Pancreas (tissue), 10 donors: ENCODE measurements at regions not wholly inside any gene's neighbourhood (a gene's known extent, or its start where the extent isn't known, plus 50 kb on each side); places are given as distances from the start of the nearest gene placed in this dataset.

ENCODE experiments used
- ATAC-seq, 4 donors: fragments of 200-7000 bp; cut with Tn5 transposase; one replicate each; pipeline versions ENCODE4 v1.8.0 to v1.9.1; 2020; ENCODE audit warnings: mild to moderate bottlenecking in 4 of 4, moderate library complexity in 4 of 4
- DNase-seq, 6 donors: peaks; one replicate each; pipeline ENCODE4 v3.0.0-alpha.2; 2020
- FAIRE-seq: peaks from 2 replicates; lab custom pipeline; 2012; peaks lifted over from hg19 to GRCh38; lab: Jason Lieb, UNC
- H3K27ac ChIP-seq, 4 donors: fragments of 200-600 bp; sonication (generic); 1 replicate in 3 of 4; 2 replicates in 1 of 4; pipeline versions ENCODE4 v1.5.0 to v1.8.0; 2020
- H3K27me3 ChIP-seq, 4 donors: fragments of 200-600 bp; one replicate each; pipeline ENCODE4 v1.8.0; 2021
- H3K36me3 ChIP-seq, 3 donors: fragments of 200-600 bp; sonication (generic) in 1 of 3; one replicate each; pipeline versions ENCODE4 v1.5.0 to v1.8.0; 2020 to 2021
- H3K4me1 ChIP-seq, 3 donors: fragments of 200-600 bp; one replicate each; pipeline ENCODE4 v1.8.0; 2021
- H3K4me3 ChIP-seq, 4 donors: fragments of 200-600 bp; sonication (generic) in 2 of 4; one replicate each; pipeline versions ENCODE4 v1.5.0 to v1.8.0; 2020 to 2021
- H3K9me3 ChIP-seq, 4 donors: fragments of 200-600 bp; one replicate each; pipeline ENCODE4 v1.8.0; 2021
- CTCF ChIP-seq, 4 donors: fragments of 200-600 bp; sonication (generic) in 3 of 4; IDR thresholded peaks; one replicate each; pipeline versions ENCODE4 v1.5.0 to v1.8.0; 2021; ENCODE audit warnings: antibody characterized with exemption in 4 of 4
- WGBS, 2 donors: extraction: QIAGEN DNeasy Blood & Tissue Kit; methylation state at CpG; one replicate each; pipeline ENCODE4 v1.1.7; 2013; 5-methylcytosine and 5-hydroxymethylcytosine counted together
- intact Hi-C, 3 donors: fragments of 100-400 bp; cut with DNase I; formaldehyde crosslinking; loops; one replicate each; pipeline versions ENCODE4 v1.11.1 to v1.14.2; 2022
- donor health status: healthy with polysubstance abuse.
- donor health status: DM: no; HTN: no; CAD: no; lungs with moderate emphysema.
- donor health status: DM: no; HTN: no; CAD: no.
- donor health status: control.
- donor health status: control.
- donor health status: Bipolar disorder and iron deficiency.
- donor health status: DM: yes; HTN: yes; CAD: no.
- donor health status: DM: no; HTN: no; CAD: no.
- donor health status: DM: no; HTN: no; CAD: no.
- donor health status: DM: yes; HTN: yes; CAD: no.

DNA sequence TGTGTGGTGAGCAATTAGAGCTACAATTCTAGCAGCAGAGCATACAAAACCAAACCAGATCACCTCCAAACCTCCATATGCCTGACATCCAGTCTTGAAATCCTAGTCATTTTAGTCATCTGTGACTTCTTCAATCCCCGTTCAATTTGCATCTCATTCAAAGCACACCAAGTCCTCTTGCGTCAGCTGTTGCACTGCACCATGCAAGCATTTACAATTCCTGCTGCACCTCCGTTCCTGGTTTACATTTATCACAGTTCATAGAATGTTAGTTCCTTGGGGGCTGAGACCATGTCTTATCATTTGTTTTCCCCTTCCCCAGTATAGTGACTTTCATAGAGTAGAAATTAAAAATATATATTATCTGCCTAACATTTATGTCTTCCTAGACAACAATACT is 116.9 kb downstream of the BDH1 start:
- intact Hi-C loops: no loop called here
- TF ChIP-seq CTCF (IDR thresholded peaks at IDR 0.05): no peak
- Histone ChIP-seq H3K9me3 (no peaks in the 10 kb centered on the region), H3K27me3 (no peaks in the 10 kb centered on the region), H3K4me1 (no peaks in the 10 kb centered on the region), H3K4me3 (no peak overlapping the region), H3K27ac (no peak overlapping the region), H3K36me3 (no peaks in the 10 kb centered on the region)
- DNase-seq: no peak
- WGBS, 2 donors: 92% methylated on average over 3 of the region's 3 CpGs
- no peak for ATAC-seq
- FAIRE-seq: no peak

DNA sequence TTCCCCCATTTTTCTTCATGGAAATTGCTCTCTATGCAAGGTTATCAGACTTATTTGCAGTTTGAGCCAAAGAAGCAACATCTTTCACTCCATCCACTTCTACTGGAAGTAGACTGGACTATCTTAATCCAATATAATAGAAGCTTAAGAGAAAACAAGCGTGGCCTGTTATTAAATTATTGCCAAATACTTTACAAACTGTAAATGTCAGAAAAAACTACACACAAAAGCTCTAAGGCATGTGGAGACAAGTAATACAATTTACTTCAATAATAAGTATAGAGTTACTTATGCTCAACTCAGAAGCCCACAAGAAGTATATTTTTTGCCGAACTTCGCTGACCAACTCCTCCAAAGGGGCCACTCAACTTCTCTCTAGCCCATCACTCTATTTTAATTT is 120.3 kb downstream of the BDH1 start:
- H3K27ac ChIP-seq: no peak overlapping the region
- H3K27me3 ChIP-seq: no peaks in the 10 kb centered on the region
- ATAC-seq (no peak), DNase-seq (no peak), FAIRE-seq (no peak)
- H3K4me1 ChIP-seq: peaks cover 0 to 11% (median 0%) of the 10 kb centered on the region in 3 donors
- no peak for TF ChIP-seq CTCF (IDR thresholded peaks at IDR 0.05)
- intact Hi-C loops: no loop called here
- H3K36me3 ChIP-seq: no peaks in the 10 kb centered on the region
- WGBS, 2 donors: 91 to 96% methylated on average over 3 of the region's 3 CpGs
- H3K4me3 ChIP-seq: no peak overlapping the region
- H3K9me3 ChIP-seq: no peaks in the 10 kb centered on the region

DNA sequence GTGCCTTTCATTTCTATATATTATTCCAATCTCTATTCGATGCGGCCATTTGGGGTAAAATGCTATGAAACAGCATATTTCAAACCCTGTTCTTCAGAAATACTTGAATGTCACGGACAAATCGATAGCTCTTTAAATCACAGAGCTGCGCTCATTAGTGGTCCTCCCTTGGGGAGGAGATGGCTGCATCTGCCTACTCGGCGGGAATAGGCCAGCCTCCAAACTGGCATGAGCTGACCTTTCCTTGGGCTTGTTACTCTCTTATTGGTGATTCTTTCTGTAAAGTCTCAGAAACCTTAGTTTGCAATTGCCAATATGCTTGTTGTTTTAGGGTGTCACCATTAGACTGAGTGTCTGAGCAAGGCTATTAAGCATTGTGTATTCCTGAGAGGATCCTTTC is 120.9 kb downstream of the BDH1 start:
- H3K36me3 ChIP-seq: no peaks in the 10 kb centered on the region
- DNase-seq (no peak), FAIRE-seq (no peak), ATAC-seq (no peak)
- no peaks in the 10 kb centered on the region for H3K9me3 ChIP-seq
- WGBS, 2 donors: 86 to 96% methylated on average over 7 of the region's 7 CpGs
- no peaks in the 10 kb centered on the region for H3K27me3 ChIP-seq
- TF ChIP-seq CTCF (IDR thresholded peaks at IDR 0.05): no peak
- intact Hi-C loops: no loop called here
- H3K27ac ChIP-seq: no peak overlapping the region
- H3K4me3 ChIP-seq: no peak overlapping the region
- H3K4me1 ChIP-seq: peaks cover 0 to 11% (median 0%) of the 10 kb centered on the region in 3 donors

DNA sequence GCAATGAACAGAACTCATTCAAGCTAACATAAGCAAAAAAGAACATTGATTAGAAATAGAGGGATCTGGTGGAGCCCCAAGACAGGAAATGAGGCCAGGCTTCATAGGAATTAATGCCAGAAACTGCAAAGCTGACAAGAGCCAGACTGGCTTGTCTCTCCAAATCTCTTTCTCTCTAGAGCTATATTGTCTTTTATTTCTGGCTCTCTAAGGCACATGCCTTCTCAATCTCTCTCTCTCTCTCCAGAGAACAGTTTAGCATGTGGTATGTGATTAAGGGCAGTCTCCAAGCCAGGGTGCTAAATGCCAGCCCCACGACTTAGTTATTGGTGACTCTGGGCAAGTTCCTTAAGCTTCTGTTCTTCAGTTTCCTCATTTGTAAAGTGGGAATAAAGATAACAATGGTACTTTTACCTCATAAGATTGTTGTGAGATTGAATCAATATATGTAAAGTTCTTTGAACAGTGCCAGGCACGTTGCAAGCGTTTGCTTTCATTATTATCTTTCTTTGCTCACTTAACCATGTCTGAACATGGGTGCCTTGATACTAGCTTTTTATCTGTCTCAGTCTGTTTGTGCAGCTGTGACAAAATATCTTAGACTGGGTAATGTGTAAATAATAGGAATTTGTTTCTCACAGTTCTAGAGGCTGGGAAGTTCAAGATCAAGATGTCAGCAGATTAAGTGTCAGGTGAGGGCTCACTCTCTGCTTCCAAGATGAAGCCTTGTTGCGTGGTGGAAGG is 123.2 kb downstream of the BDH1 start:
- no peak overlapping the region for H3K4me3 ChIP-seq
- FAIRE-seq: no peak
- DNase-seq: no peak
- no peaks in the 10 kb centered on the region for H3K9me3 ChIP-seq
- peaks cover 0 to 11% (median 0%) of the 10 kb centered on the region in 3 donors for H3K4me1 ChIP-seq
- WGBS, 2 donors: 14 to 20% methylated on average over 4 of the region's 4 CpGs
- H3K36me3 ChIP-seq: no peaks in the 10 kb centered on the region
- ATAC-seq: peak; percentile 71 to 94 (median 74)
- no peaks in the 10 kb centered on the region for H3K27me3 ChIP-seq
- TF ChIP-seq CTCF (IDR thresholded peaks at IDR 0.05): no peak
- peak overlapping the region in 1 of 4 donors; percentile 44 for H3K27ac ChIP-seq
- intact Hi-C loops: no loop called here

DNA sequence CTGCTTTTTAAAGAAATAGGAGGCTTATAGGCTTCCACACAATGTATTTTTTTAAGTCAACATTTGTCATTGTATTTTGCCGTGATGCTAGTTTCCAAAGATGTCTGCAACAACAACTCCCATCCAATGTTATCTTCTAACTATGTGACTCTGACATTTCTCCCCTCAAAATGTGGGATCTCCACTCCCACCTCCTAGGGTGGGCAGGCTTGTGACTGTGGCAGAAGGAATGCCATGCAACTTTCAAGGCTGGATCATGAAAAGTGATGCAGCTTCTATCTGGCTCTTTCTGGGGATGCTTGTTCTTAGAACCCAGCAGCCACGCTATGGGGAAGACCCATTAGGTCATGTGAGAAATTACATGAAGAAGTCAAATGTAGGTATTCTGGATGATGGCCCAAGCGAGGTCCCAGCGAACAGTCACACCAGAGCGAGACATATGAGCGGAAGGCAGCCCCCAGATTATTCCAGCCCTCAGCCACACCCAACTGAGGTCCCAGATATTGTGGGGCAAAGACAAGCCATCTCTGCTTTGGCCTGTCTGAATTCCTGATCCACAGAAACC is 124.3 kb downstream of the BDH1 start:
- H3K4me3 ChIP-seq: no peak overlapping the region
- no peak overlapping the region for H3K27ac ChIP-seq
- no peaks in the 10 kb centered on the region for H3K9me3 ChIP-seq
- intact Hi-C loops: no loop called here
- no peak for TF ChIP-seq CTCF (IDR thresholded peaks at IDR 0.05)
- FAIRE-seq (no peak), DNase-seq (no peak), ATAC-seq (no peak)
- 89 to 97% methylated on average over 6 of the region's 6 CpGs for WGBS, 2 donors
- H3K36me3 ChIP-seq: no peaks in the 10 kb centered on the region
- H3K27me3 ChIP-seq: no peaks in the 10 kb centered on the region
- H3K4me1 ChIP-seq: peaks cover 0 to 11% (median 0%) of the 10 kb centered on the region in 3 donors
